Fibroblast of lung (primary cell): ENCODE measurements at regions not wholly inside any gene's neighbourhood (a gene's known extent, or its start where the extent isn't known, plus 50 kb on each side); places are given as distances from the start of the nearest gene placed in this dataset.

ENCODE experiments used
- DNase-seq, 2 donors: peaks; one replicate each; pipeline versions ENCODE4 v3.0.0 to v3.0.0-alpha.2; 2010; ENCODE audit warnings: low read depth in 2 of 2
- H2AFZ ChIP-seq: 2 replicates; pipeline ENCODE4 v1.5.1; 2012; ENCODE audit warnings: low read length, control low read depth, inconsistent platforms
- H3K27ac ChIP-seq: 2 replicates; pipeline ENCODE4 v1.5.1; 2011; ENCODE audit warnings: low read length, control low read depth; ENCODE audit not compliant: insufficient read depth
- H3K27me3 ChIP-seq: 2 replicates; pipeline ENCODE4 v1.5.1; 2011; ENCODE audit warnings: mild to moderate bottlenecking, low read length; ENCODE audit not compliant: control insufficient read depth, insufficient read depth
- H3K36me3 ChIP-seq: 2 replicates; pipeline ENCODE4 v1.5.1; 2011; ENCODE audit warnings: low read length; ENCODE audit not compliant: control insufficient read depth, insufficient read depth
- H3K4me1 ChIP-seq: 2 replicates; pipeline ENCODE4 v1.5.1; 2011; ENCODE audit warnings: low read length; ENCODE audit not compliant: control insufficient read depth, insufficient read depth; ENCODE audit errors: extremely low read depth
- H3K4me2 ChIP-seq: 2 replicates; pipeline ENCODE4 v1.5.1; 2011; ENCODE audit warnings: low read length, control low read depth; ENCODE audit not compliant: insufficient read depth; ENCODE audit errors: extremely low read depth
- H3K4me3 ChIP-seq, 4 experiments: fragments of 200-600 bp in 1 of 4; sonication (generic) in 1 of 4; replicated peaks in 1 of 4; 2 replicates each; pipeline ENCODE4 v1.5.1; 2011 to 2016; ENCODE audit warnings: low read length in 4 of 4, low read depth in 3 of 4, mild to moderate bottlenecking in 3 of 4, control low read depth in 2 of 4, inconsistent platforms in 1 of 4, mixed read lengths in 1 of 4; ENCODE audit not compliant: insufficient read depth in 1 of 4; ENCODE audit errors: control extremely low read depth in 1 of 4
- H3K79me2 ChIP-seq: 2 replicates; pipeline ENCODE4 v1.5.1; 2012; ENCODE audit warnings: mild to moderate bottlenecking, low read length, inconsistent platforms; ENCODE audit not compliant: control insufficient read depth, insufficient read depth
- H3K9ac ChIP-seq: 2 replicates; pipeline ENCODE4 v1.5.1; 2011; ENCODE audit warnings: mild to moderate bottlenecking, low read length, control low read depth; ENCODE audit not compliant: insufficient read depth
- H3K9me3 ChIP-seq: 2 replicates; pipeline ENCODE4 v1.5.1; 2012; ENCODE audit warnings: low read depth, low read length; ENCODE audit not compliant: control insufficient read depth, insufficient read depth
- H4K20me1 ChIP-seq: 2 replicates; pipeline ENCODE4 v1.5.1; 2011; ENCODE audit warnings: low read length; ENCODE audit not compliant: control insufficient read depth, insufficient read depth; ENCODE audit errors: extremely low read depth
- CTCF ChIP-seq, 2 donors: IDR thresholded peaks in 1 of 2; conservative IDR thresholded peaks in 1 of 2; 1 replicate in 1 of 2; 2 replicates in 1 of 2; pipeline ENCODE4 v1.5.1; 2011 to 2012; ENCODE audit warnings: low read length in 2 of 2, control low read depth in 1 of 2, inconsistent platforms in 1 of 2, low read depth in 1 of 2, mild to moderate bottlenecking in 1 of 2
- EZH2 ChIP-seq: IDR thresholded peaks from 2 replicates; pipeline ENCODE4 v1.5.1; 2012; ENCODE audit warnings: low read length, control low read depth, mild to moderate bottlenecking; ENCODE audit errors: missing control alignments

- no peaks in the 10 kb centered on the region for H3K36me3 ChIP-seq
- no peaks in the 10 kb centered on the region for H3K27me3 ChIP-seq
- no peaks in the 10 kb centered on the region for H3K79me2 ChIP-seq
- H3K4me3 ChIP-seq, result no peak overlapping the region
- no peaks in the 10 kb centered on the region for H4K20me1 ChIP-seq
- no peak for DNase-seq
- H3K9me3 ChIP-seq, result no peaks in the 10 kb centered on the region
- no peak overlapping the region for H3K4me2 ChIP-seq
- H3K9ac ChIP-seq, result no peak overlapping the region
- no peak overlapping the region for H3K27ac ChIP-seq
- no peak for TF ChIP-seq CTCF (conservative IDR thresholded peaks at IDR 0.05 in 1 of 2, IDR thresholded peaks at IDR 0.05 in 1 of 2; ENCODE audit: low read depth in 1 of 2, low read length in 2 of 2)
- TF ChIP-seq EZH2, result no peak
- no peak overlapping the region for H2AFZ ChIP-seq
- H3K4me1 ChIP-seq, result no peaks in the 10 kb centered on the region
Observed at GRCh38 chr11:13881226-13881905, 81.2 kb upstream of the SPON1 start.

- Histone ChIP-seq H3K27me3 (no peaks in the 10 kb centered on the region), H4K20me1 (no peaks in the 10 kb centered on the region), H3K79me2 (no peaks in the 10 kb centered on the region), H3K36me3 (no peaks in the 10 kb centered on the region), H2AFZ (no peak overlapping the region), H3K4me1 (no peaks in the 10 kb centered on the region), H3K9ac (no peak overlapping the region), H3K27ac (no peak overlapping the region), H3K4me3 (no peak overlapping the region), H3K4me2 (no peak overlapping the region), H3K9me3 (no peaks in the 10 kb centered on the region)
- no peak for TF ChIP-seq CTCF (conservative IDR thresholded peaks at IDR 0.05 in 1 of 2, IDR thresholded peaks at IDR 0.05 in 1 of 2; ENCODE audit: low read depth in 1 of 2, low read length in 2 of 2)
- TF ChIP-seq EZH2, result no peak
- DNase-seq, result no peak
Observed at GRCh38 chr11:13883042-13883441, 79.5 kb upstream of the SPON1 start.

GRCh38 chr11:13883589-13883988 is 78.9 kb upstream of the SPON1 start:
- DNase-seq, result no peak
- Histone ChIP-seq H3K4me1 (no peaks in the 10 kb centered on the region), H3K27me3 (no peaks in the 10 kb centered on the region)

More at GRCh38 chr11:13883589-13883988, 78.9 kb upstream of the SPON1 start:
- no peak overlapping the region for H3K4me3 ChIP-seq
- no peaks in the 10 kb centered on the region for H3K36me3 ChIP-seq
- no peaks in the 10 kb centered on the region for H4K20me1 ChIP-seq
- H3K9ac ChIP-seq, result no peak overlapping the region
- no peak overlapping the region for H3K4me2 ChIP-seq
- no peak overlapping the region for H2AFZ ChIP-seq
- H3K9me3 ChIP-seq, result no peaks in the 10 kb centered on the region
- no peak overlapping the region for H3K27ac ChIP-seq
- H3K79me2 ChIP-seq, result no peaks in the 10 kb centered on the region
- TF ChIP-seq EZH2, result no peak
- no peak for TF ChIP-seq CTCF (conservative IDR thresholded peaks at IDR 0.05 in 1 of 2, IDR thresholded peaks at IDR 0.05 in 1 of 2; ENCODE audit: low read depth in 1 of 2, low read length in 2 of 2)
